NCI-H128 (cell line): ENCODE measurements at regions not wholly inside any gene's neighbourhood (a gene's known extent, or its start where the extent isn't known, plus 50 kb on each side); places are given as distances from the start of the nearest gene placed in this dataset.
"Not testable (repeated sequence)": the region's sequence is repeated elsewhere in the genome, so short reads cannot be mapped to it uniquely, and the experiment has no call there.

Experiments used
- DNase-seq: peaks from one replicate; lab custom pipeline; 2025; ENCODE audit not compliant: unreplicated experiment; lab: John Stamatoyannopoulos, UW

DNA sequence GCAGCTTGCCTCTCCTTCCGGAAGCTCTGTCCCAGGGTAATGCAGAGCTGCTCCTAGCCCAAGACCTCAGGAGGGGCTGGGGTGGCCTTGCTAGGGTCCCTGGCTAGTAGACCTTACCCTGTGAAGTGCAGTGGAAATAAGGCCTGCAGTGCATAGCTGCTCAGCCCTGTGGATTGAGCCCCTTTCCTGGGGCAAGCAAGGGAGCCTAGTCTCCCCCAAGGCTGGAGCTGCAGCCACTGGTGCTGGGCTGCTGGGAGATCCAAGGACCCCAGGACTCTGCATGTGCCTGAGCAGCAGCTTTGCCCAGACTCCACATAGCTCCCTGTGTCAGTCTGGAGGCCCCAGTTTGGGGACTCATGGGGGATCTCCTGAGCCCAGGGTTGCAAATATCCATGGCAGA lies 57.9 kb downstream of the FANCF start:
- DNase-seq, result no peak

DNA sequence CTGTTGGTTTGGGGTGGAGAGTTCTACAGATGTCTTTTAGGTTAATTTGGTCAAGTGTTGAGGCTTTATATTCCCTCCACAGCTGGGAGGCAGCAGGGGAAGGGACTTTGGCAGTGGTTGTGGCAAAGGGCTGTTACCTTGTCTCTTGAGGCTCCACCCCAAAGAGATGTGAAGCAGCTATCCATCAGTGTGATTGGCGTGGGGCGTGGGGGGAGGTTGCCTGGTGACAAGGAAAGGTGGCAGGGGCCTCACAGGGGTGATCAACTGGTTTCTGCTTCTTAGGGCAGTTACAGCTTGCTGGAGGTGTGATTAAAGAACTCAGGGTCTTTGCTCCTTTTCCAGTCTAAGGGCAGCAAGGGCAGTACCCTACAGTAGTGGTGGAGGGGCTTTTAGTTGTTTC lies 59.3 kb downstream of the FANCF start:
- no peak for DNase-seq

DNA sequence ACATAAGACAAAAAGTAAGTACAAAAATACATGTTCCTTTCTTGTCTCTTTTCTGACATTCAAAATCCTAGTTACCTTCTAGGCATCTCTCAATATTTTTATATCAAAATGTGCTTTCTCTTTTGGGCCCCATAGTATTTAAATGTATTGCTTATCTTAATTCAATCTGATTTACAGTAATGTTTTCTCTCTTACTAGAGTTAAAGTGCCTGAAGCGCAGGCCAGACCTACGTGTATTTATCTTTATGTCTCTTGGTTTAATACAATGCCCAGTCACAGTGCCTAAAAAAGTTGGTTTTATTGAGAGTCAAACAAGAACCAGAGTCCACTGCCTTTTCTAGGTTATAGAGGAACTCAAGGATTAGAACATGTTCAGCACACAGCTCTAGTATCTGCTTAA lies 64.3 kb downstream of the FANCF start:
- no peak for DNase-seq

DNA sequence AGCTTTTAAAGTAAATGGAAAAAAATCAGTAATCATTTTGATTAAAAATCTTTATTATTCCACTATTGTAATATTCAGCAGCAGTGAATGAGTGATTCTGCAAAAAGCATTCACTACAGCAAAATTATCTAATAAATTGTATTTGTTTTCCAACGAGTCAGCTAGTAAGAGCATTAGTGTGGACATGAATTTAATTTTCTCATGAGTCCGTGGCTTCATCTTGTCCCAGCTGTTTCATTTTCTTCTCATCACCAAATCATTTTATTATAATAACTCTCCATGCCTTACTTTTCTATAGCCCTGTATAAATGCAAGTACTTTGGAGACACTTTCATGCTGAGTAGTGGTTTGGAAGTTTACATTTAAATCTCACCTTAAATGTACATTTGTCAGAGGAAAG lies 66.2 kb downstream of the FANCF start:
- DNase-seq, result no peak

DNA sequence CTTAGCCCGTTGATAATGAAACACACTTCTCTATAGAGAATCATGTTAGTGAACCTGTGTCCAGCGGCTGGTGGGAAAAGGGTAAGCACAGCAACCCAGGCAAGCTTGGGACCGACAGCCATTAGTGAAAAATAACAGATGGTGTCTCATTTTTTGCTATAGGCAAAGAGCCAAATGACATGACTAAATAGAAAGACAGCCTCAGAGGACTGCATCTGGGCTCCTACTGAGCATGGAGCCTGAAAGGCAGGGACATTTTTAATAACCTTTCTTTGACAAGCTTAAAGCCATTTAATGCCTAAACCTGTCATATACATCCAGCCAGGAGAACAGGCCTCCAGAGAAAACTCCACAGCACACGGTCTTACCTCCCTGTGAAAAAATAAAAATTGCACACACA lies 67.0 kb downstream of the FANCF start:
- DNase-seq, result no peak

DNA sequence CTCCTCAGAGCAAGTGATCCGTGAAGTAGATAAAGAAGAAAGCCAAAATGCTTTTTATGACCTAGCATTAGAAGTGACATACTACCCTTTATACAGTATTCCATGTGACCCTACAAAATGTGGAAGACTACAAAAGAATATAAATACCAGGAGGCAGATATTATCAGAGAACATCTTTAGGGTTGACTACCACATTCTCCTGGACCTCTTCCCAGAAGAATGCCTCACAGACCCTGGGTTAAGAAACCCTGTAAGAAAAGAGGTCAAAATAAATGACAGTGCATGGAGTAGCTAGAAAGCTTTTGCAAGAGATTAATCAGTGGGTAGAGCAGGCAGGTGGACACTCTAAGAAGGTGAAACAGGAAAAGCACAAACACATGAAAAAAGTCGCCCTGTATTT lies 69.2 kb downstream of the FANCF start:
- DNase-seq, result no peak

DNA sequence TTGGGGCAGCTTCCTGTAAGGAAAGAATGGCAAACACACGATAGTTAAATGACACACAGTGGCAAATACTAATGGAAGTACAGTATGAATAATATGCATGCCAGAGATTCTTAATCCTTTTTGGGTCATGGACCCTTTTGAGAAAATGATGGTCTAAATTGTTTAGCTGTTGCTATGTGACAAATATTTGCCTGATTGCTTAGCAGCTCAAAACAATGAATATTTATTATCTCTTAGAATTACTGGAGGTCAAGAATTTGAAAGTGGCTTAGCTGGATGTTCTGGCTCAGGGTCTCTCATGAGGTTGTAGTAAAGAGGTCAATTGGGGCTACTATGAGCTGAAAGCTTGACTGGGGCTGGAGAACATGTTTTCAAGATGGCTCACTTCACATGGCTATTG lies 69.7 kb downstream of the FANCF start:
- no peak for DNase-seq

DNA sequence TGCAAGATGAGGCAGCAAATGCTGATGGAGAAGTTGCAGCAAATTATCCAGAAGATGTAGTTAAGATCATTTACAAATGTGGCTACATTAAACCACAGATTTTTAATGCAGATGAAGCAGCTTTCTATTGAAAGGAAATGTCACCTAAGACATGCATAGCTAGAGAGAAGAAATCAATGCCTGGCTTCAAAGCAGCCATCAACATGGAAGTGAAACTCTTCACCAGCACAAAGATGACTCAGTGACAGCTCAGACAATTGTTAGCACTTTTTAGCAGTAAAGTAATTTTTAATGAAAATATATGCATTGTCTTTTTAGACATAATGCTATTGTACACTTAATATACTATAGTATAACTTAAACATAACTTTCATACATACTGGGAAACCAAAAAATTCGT lies 71.4 kb downstream of the FANCF start:
- no peak for DNase-seq

DNA sequence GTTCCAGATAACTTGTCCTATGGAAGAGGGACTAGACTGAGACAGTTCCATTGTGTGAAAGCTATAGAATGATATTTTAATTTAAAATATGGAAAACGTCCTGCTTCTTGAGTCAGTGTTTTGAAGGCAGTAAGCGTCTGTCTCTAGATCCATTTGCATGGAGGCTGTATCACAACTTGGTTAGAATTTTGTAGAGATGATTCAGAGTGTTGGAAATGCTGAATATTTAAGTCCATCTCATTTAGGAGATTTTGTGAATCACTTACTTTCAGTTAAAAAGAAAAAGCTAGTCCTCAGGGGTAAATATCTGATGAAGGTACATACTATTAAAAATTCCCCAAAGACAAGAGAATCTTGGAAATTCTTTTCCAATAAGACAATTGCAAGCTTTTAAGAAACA lies 72.7 kb downstream of the FANCF start:
- no peak for DNase-seq

DNA sequence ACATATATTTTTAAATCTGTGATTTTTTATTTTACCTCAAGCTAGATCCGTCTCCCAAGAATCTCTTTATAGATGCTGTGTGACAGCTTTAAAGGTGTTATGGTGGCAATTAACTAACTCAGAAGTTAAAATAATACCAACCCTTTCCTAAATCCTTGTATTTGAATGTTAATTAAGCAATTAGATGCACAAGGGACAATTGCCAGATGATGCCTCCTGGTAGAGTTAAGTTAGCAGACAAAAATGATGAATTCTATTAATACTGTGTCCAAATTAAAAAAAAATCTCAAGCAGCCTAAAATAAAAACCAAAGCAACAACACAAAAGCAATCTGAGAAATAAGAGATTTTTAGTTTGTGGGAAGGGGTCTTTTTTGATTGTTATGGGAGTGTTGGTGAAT lies 78.9 kb downstream of the FANCF start:
- no peak for DNase-seq

DNA sequence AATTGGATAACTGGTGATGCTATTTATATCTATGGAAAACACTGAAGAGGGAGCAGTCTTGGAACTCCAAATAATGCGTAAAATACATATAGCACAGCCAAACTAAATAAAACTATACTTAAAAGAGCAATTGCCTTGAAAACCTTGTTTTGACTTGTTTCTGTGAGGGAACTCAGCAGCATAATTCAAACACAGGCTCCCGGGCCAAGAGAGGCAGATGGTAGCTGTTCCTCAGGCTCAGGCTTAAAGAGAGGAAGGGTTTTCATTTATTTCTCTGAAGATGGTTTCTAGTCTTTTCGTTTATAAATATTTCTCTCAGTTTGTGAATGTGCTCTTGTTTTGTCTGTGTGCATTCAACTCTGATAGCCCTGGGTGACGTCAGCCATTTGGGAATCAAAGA lies 82.4 kb downstream of the FANCF start:
- no peak for DNase-seq

DNA sequence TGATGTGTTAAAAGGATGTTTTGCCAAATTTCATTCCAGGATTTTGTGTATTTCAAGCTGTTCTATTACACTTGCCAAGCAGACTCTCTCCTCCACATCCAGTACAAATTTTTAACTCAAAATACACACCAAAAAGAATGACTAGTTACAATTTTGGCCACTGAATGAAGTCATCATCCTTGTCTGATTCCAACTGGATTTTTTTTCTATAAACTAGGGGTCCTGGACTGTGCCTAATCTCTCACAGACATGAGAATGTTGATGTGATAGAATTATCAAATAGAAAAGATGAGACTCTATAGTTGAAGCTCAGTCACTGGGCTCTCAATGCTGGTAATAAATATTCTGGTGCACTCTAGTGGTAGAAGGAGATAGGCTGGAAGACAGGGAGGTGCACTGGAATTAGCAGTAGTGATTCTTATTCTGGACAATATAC lies 85.8 kb downstream of the FANCF start:
- DNase-seq, result no peak

DNA sequence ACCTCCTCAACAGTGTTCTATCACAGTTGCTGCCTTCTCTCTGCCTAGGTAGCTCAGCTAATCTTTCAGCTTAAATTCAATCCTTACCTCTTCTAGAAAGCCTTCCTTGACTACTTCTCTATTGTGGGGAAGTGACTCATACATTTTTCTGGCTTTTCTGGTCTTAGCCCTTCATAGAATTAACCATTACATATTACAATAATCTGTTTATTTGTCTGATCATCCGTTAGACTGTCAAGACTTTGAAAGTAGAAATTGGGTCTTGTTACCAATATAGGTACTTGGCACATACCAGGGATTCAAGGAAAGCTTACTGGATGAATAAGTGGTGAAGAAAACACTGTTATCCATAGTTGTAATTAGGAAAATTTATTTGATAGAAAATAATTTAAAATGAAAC lies 89.6 kb downstream of the FANCF start:
- DNase-seq, result no peak

DNA sequence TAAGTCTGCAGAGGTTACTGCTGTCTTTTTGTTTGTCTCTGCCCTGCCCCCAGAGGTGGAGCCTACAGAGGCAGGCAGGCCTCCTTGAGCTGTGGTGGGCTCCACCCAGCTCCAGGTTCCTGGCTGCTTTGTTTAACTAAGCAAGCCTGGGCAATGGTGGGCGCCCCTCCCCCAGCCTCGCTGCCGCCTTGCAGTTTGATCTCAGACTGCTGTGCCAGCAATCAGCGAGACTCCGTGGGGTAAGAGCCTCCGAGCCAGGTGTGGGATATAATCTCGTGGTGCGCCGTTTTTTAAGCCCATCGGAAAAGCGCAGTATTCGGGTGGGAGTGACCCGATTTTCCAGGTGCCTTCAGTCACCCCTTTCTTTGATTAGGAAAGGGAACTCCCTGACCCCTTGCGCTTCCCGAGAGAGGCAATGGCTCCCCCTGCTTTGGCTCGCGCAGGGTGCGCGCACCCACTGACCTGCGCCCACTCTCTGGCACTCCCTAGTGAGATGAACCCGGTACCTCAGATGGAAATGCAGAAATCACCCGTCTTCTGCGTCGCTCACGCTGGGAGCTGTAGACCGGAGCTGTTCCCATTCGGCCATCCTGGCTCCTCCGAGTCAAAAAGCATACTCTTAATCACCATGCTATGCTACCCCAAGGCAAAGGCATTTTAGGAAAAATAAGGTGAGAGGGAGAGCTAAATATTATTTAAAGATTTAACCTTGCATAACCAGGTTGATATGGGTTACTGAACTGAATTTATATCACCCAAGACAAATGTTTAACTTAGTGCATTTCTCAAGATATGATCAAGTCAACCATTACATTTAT lies 96.8 kb downstream of the FANCF start:
- DNase-seq, result not testable (repeated sequence)

DNA sequence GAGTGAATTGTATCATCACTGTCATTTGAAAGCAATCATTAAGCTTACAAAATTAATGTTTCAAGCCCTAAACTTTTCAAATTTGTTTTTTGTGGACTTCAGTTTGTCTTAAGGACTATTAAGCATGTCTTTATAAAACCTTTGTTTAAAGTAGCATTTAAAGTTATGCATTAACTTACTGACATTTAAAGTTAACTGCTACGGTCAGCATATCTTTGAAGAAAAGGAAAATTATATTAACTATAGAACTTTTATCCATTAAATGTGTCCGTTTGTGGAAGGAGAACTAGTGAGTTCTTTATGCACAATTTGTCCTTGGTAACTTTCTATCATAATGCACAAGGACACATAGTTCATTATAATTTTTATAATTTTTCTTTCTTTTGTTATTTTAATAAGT lies 103.4 kb downstream of the FANCF start:
- DNase-seq, result no peak

DNA sequence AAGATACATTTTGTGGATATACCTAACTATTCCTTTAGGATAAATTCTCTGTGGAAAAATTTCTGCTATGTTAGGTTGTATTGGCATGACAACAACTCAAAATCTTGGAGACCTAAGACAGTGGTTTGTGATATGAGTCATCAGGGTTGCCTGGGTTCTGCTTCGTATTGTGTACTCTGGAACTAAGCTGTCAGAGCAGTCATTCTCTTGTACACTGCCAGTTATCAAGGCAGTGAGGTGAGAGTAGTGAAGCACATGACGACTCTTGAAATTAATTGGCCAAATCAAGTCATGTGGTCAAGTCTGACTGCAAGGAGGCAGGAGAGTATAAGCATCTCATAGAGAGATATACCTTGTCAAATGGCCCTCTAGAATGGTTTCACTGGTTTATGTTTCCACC lies 104.4 kb downstream of the FANCF start:
- DNase-seq, result no peak

DNA sequence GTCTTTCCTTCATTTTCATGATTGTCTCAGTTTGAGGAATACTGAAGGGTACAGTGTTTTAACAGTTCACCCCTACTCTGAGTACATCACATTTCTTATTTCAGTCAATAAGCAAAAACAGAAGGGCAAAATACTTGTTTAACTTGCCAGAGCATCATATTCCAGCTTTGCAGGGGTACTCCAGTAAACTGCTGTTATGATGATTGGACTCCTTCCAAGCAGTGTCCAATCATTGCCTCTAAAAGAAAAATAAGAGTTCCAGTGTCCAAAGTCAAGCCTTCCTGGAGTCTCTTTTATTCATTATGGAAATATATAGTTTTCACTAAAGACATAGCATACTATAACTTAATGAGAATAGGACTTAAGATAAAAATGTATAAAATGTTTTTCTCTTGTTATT lies 105.1 kb downstream of the FANCF start:
- DNase-seq, result no peak

DNA sequence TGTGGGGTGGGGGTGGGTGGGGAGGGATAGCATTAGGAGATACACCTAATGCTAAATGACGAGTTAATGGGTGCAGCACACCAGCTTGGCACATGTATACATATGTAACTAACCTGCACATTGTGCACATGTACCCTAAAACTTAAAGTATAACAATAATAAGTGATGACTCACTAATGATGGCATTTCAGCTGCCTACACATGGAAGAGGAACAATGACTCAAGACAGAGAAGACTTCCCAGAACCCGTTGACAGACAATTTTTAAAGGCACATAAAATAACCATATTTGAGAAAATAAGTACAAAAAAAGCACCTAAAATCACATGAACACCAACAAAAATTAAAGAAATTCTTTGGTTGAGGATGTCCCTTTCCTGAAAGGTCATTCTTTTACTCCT lies 107.3 kb downstream of the FANCF start:
- DNase-seq, result not testable (repeated sequence)

DNA sequence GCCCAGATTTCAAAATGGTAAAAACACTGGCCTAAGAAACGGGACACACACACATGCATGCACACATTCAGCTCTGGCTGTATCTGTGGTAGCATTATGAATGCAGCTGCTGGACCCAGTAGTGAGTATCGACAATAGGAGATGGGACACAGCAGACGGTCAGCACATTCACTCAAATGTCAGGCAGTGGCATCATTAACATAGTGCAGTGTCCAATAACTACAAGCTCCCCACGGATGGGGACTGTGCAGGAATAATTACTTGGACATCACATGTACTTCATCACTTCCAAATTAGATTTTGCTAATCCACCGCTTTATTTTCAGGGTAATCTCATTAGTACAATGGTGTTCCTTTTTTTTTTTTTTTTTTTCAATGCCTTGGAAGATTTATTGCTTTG lies 109.5 kb downstream of the FANCF start:
- DNase-seq, result no peak

DNA sequence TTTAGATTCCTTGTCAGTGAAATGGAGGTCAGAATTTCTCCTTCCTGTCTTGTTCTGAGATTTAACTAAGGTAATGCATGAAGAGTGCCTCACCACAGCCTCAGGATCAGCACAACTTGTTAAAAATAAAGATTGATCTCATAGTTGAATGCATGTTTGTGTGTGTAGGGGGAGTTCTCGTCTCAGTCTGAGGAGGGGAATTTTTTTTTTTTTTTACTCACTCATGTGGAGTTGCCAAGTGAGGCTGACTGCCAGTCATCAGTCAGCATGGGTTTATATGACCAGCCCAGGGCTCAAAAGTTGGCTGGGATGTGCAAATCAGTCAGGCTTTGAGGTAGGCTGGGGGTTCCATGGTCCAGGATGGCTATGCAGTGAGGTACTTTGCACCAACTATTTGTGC lies 113.2 kb downstream of the FANCF start:
- DNase-seq, result no peak

DNA sequence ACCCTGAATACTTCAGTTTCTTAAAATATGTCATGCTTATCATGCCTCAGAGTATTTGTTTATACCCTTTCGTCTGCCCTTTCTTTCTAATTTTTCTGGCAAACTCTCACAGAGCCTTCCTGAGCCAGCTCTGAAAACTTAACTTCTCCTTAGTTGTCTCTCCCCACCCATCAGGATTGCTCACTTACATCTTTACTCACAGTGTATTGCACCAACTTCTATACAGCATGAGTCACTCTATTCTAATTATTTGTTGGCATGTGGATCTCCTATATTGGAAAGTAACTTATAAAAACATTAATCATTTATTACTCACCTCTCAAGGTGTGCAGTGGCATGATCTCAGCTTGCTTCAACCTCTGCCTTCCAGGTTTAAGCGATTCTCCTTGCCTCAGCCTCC lies 114.9 kb downstream of the FANCF start:
- no peak for DNase-seq

DNA sequence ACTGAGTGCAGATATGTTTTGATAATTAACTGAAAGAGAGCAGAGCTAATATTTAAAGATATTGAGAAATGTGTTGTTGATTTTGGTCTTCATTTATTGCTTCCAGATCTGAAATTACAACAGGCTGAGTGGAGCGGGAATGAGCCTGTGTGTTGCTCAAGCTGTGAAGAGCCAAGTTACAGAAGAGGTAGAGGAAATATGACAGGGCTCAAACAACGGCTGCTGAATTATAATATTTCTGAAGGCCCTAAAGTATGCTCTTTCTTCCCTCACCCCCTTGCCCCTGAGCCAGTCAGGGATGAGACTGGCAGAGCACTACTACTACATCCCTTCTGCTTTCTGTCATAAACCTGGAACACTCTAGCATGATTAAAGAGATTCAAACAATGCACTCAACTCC lies 115.6 kb downstream of the FANCF start:
- no peak for DNase-seq

DNA sequence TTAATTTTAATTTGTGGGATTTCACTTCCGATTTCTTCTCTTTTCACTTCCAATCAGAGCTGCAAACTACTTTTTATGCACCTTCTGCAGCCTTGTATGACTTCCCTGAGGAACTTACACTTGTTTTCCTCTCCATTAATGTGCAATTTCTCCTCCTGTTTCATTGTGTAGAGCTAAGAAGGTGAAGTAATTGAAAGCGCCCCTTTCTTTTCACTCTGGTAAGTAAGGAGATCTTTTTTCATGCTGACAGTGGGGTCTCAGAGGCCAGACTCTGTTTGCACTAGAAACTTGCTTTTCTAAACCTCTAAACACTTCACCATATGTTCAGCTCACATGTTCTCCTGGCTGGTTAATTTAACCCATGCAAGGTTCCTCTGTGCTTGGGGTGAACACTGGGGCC lies 117.0 kb downstream of the FANCF start:
- peak; percentile 32 for DNase-seq
